Activated naive CD4-positive, alpha-beta T cell (primary cell): ENCODE measurements at regions not wholly inside any gene's neighbourhood (a gene's known extent, or its start where the extent isn't known, plus 50 kb on each side); places are given as distances from the start of the nearest gene placed in this dataset.

Experiments used
- DNase-seq, 4 experiments: peaks; one replicate each; lab custom pipeline; 2025; lab: John Stamatoyannopoulos, UW

- no peak for DNase-seq
Observed at GRCh38 chr12:13288937-13289652, 92.6 kb downstream of the EMP1 start.

- DNase-seq, result no peak
Observed at GRCh38 chr12:13288501-13288900, 92.0 kb downstream of the EMP1 start.

GRCh38 chr12:13283867-13284266 lies 87.3 kb downstream of the EMP1 start:
- DNase-seq, result no peak

GRCh38 chr12:13282861-13283260 lies 86.3 kb downstream of the EMP1 start:
- no peak for DNase-seq

- DNase-seq, result peak; percentile 12 to 52 (median 34)
Observed at GRCh38 chr12:13278249-13278787, 81.8 kb downstream of the EMP1 start.

- DNase-seq, result no peak
Observed at GRCh38 chr12:13277293-13277692, 80.8 kb downstream of the EMP1 start.

GRCh38 chr12:13275241-13276085 lies 78.9 kb downstream of the EMP1 start:
- DNase-seq, result no peak

- no peak for DNase-seq
Observed at GRCh38 chr12:13273850-13274249, 77.3 kb downstream of the EMP1 start.

- DNase-seq, result no peak
Observed at GRCh38 chr12:13273097-13273496, 76.6 kb downstream of the EMP1 start.

- no peak for DNase-seq
Observed at GRCh38 chr12:13270817-13271216, 74.3 kb downstream of the EMP1 start.
